HEK293 (cell line): ENCODE measurements at regions not wholly inside any gene's neighbourhood (a gene's known extent, or its start where the extent isn't known, plus 50 kb on each side); places are given as distances from the start of the nearest gene placed in this dataset.

ENCODE experiments used
- CTCF ChIP-seq: fragments of 450-650 bp; formaldehyde crosslinking; IDR thresholded peaks from 2 replicates; pipeline ENCODE4 v1.5.1; 2016; ENCODE audit warnings: missing biosample characterization, missing genetic modification characterization
- SETDB1 ChIP-seq: IDR thresholded peaks from one replicate; pipeline ENCODE4 v1.6.1; 2017; ENCODE audit warnings: mild to moderate bottlenecking, low read length, moderate library complexity, mixed read lengths; ENCODE audit not compliant: insufficient read length
- ZBTB49 ChIP-seq: fragments of 450-650 bp; formaldehyde crosslinking; IDR thresholded peaks from 2 replicates; pipeline ENCODE4 v1.5.1; 2016; ENCODE audit warnings: missing biosample characterization, missing genetic modification characterization, low read depth
- ZNF426 ChIP-seq: fragments of 450-650 bp; formaldehyde crosslinking; IDR thresholded peaks from 2 replicates; pipeline ENCODE4 v1.5.1; 2017; ENCODE audit warnings: missing biosample characterization, missing genetic modification characterization, mild to moderate bottlenecking, inconsistent platforms, moderate library complexity
- ZNF549 ChIP-seq: fragments of 450-650 bp; IDR thresholded peaks from 2 replicates; pipeline ENCODE4 v1.5.1; 2018; ENCODE audit warnings: missing biosample characterization, missing genetic modification characterization, mild to moderate bottlenecking, inconsistent platforms, moderate library complexity

- no peak for TF ChIP-seq CTCF (tag by site-specific recombination)
- TF ChIP-seq ZBTB49 (tag by site-specific recombination), result no peak
- TF ChIP-seq ZNF426 (tag by site-specific recombination), result no peak
- no peak for TF ChIP-seq SETDB1
- TF ChIP-seq ZNF549, result no peak
These were observed 295.0 kb upstream of the IGFBP3 start for GRCh38 chr7:46215987-46216567.
